ENCODE measurements at regions not wholly inside any gene's neighbourhood (a gene's known extent, or its start where the extent isn't known, plus 50 kb on each side); places are given as distances from the start of the nearest gene placed in this dataset.
"Not testable (repeated sequence)": the region's sequence is repeated elsewhere in the genome, so short reads cannot be mapped to it uniquely, and the experiment has no call there.

DNA sequence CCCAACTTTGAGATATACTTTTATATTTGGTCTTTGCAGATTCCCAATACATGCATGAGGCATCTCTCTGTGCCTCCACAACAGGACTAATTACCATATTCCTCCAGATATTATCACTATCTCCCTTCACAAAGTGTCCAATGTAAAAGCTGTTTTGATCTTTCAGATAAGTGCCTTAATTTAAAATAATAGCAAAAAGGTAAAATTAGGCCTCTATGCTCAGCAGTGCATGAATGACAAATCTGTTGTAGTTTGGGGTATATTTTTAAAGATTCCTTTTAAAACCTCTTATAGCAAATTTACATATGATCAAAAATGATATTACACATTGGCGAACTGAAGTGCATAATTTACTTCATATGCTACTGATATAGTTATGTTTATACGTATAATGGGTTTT, 369.2 kb upstream of the CCNH start:
- DNase-seq, result no peak

DNA sequence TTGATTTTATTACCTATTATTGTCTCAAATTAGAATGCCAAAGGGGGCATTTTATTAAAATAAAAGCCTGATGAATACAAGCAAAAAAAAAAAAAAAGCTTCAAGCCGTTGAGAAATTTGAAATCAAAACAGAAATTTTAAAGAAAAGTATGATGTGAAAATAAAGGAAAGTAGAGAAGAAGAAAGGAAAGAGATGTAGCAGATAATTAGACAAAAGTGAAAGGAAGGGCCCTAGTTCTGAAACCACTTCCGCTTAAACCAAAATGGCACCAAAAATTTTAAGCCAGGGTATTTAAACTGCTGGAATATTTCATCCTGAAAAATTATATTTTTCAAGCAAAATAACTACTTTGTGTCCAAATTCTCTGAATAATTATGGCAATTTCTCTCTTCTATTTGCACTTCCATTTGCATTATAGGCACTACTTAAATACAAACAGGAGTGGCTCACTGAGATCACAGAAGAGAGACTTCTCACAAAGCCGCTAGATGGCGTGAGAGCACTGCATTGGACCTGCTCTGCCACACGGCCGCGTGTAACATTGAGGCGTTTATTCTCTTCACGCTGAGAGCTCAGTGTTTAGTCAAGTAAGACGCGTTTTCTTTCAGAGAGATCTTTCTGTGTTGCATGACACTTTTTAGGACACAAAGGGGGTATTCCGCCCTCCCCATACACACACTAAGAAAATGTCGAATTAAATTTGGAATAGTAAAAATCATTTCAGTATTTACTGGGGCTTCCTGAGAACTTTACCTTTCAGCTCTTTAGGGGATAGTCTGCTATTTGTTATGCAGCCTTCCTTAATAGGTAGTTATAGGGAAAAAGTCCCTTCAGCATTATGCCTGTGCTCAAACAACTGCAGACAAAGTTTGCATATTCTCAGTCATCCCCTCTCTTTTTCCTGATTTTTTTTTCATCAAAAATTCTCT, 368.4 kb upstream of the CCNH start:
- DNase-seq, result peak; percentile 54

DNA sequence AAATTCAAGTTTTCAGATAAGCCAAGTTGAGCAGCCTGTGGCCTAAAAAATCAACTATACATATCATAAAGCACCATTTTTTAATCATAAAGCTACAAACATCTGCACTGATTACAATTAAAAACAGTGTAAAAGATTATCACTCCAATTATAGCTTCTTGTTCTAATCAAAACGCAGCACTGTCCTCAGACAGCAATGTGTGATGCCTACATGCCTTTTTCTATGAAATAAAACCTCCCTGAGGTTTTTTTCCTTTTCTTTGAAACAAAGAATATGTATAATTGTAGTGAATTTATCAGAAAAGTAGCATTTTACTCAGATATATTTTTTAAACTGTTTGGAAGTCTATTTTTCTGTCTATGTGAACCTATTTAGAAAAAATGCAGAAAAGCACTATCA, 366.1 kb upstream of the CCNH start:
- no peak for DNase-seq

DNA sequence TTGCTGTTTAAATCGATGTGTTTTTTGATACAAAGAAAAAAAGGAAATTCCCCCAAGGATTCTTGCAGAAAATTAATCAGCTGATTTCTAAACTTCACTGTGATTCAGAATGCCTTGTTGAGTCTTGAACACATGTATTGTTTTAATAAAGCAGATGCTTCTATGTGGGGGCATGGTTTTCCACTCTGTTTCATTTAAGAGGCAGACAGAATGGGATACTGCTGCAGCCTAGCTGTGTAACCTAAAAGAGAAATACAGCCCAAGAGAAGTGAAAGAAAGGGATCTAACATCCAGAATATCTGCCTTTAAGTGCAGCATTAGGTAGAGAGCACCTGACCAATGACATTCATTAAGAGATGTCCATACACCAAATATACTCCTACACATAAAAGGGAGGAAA, 365.1 kb upstream of the CCNH start:
- DNase-seq, result no peak

DNA sequence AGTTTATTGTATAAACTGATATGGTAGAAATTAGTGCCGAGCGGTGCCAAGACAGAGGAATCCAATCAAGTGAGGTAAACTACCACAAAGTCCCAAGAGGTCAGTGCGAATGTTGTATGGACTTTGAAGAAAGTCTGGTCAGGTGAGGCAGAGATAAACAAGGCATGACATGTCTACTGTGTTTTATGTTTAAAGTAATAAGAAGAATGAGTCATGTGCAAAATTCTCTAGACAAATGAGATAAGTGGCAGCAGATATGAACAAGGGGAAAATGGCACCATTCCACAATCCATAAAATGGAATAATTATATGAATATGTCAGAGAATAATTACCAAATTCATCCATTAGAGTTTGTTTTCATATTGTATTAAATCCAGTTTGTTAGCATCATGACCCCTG, 364.1 kb upstream of the CCNH start:
- no peak for DNase-seq

DNA sequence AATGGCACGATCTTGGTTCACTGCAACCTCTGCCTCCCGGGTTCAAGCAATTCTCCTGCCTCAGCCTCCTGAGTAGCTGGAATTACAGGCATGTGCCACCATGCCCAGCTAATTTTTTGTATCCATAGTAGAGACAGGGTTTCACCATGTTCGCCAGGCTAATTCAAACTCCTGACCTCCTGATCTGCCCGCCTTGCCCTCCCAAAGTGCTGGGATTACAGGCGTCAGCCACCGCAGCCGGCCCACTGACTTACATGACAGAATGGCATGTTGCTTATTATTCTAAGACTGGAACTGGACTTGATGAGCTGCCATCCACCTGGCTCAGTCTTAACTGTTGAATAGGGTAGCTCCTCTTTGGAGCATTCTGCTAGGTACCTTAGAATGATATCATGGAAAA, 363.6 kb upstream of the CCNH start:
- DNase-seq, result not testable (repeated sequence)

DNA sequence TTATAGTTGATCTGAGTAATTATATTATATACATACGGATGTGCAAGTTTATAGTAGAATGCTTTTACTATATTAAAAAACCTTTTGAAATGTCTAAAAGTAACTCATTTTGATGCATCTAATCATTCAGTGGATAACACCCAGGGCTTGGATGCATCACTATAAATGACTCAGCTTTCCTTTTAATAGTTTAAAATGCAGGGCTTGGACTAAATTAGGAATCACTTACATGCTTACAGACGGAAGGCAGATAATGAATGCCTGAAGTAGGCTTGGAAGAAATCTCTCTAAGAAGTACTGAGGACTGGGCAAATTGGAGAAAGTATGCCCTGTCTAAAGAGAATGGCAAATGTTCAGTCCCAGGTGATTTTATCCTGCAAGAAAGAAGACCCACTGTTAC, 362.5 kb upstream of the CCNH start:
- DNase-seq, result no peak

DNA sequence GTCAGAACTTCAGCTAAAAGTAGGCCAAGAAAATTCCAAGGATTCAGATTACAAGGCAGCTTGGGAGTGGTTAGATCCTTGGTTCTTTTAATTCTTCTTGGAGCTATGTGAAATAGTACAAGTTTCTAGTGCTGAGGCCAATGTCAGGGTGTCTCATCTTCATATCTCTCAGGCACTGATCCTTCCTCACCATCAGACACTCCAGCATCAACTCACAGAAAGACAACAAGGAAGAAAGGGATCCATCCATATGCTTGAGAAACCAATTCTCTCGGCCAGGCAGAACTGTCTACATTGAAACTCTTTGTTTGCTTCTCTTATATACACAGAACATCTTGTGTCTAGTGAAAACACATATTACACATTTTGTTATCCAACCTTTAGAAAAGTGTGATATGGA, 362.1 kb upstream of the CCNH start:
- no peak for DNase-seq

DNA sequence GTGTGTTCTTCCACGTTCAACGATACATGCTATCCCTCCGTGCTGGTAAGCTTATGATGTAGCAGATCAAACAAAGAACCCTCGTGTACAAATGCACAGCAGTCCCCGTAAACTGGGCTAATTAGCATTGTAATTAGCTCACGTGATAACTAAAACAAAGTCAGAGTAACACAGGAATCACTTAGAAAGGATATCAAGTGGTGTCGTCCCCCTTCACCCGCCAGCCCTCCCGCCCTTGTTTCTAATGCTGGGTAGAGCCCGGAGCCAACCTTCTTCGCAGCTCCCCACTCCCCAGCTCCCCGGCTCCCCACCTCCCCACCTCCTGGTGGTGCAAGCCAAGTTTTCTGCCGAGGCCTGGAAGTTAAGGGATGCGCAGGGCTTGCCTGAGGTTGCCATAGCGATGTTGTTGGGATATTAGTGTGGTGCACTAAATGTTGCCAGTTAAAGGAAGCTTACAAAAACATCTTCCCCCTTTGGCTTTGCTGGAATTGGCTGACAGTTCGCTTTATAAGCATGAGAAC, 357.9 kb upstream of the CCNH start:
- DNase-seq, result no peak

DNA sequence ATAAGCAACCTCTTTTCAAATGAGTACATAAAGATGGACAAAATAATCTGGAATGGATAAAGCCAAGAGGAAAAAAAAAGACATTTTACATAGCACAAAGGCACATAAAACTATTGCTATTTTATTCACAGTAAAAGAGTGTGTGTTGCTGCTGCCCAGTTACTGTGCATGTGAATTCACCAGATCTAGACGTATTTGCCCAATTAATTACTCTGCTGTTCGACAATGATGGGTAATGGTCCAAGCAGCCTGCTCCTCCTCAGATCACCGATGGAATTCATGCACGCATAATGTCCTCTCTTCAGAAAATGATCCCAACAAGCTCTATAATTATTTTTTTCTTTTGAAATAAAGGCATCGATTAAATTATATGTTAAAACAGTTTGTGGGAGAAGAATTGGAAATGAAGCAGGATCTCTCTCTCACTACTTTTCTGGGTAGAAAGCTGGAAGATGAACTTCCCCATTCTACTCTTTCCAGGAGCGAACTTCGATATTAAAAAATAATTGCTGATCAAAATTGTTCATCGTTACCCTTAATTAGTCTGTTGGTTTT, 357.4 kb upstream of the CCNH start:
- DNase-seq, result no peak

DNA sequence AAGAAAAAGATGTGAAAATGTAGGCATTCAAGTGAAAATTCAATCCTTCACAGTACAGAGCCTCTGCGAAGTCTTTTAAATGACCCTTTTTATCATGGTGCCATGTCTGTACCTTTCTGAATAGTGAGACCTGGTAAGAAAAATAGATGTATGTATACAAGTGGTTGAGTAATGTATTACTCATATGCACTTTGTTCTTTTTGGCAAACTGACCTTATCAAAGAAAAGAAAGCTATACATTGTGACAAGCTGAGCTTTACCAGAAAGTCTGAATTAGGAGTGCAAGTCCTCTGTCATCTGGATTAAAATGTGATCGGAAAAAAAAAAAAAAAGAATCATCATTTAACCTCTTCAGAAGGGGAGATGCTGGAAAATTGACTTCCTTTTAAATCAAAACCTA, 356.4 kb upstream of the CCNH start:
- no peak for DNase-seq

DNA sequence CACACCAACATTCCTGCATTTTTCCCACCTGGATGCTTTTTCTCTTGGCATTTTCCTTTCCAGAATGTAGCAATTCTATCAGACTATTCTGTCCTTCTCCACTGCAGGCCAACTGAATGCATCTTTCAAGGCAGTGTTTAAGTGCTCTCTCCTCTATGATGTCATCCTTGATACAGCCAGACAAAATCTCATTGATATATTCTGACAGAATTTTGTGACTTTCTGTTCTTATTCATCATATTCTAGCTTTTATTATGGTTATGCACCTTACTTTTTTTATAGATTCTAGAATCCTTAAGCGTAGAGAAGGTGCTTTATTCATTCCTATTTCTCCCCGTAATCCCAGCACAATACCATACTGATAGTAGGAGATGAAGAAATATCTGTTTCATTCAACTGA, 355.5 kb upstream of the CCNH start:
- DNase-seq, result no peak

DNA sequence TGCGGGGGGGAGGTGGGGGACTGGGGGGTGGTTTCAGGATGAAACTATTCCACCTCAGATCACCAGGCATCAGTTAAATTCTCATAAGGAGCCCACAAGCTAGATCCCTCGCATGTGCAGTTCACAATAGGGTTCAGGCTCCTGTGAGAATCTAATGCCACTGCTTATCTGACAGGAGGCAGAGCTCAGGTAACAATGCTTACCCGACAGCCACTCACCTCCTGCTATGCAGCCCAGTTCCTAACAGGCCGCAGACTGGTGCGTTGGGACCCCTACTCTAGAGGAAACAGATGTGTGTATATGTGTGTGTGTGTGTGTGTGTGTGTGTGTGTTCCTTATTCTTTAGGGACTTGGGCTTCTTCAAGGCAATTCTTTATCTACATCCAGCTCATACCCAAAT, 352.3 kb upstream of the CCNH start:
- no peak for DNase-seq

DNA sequence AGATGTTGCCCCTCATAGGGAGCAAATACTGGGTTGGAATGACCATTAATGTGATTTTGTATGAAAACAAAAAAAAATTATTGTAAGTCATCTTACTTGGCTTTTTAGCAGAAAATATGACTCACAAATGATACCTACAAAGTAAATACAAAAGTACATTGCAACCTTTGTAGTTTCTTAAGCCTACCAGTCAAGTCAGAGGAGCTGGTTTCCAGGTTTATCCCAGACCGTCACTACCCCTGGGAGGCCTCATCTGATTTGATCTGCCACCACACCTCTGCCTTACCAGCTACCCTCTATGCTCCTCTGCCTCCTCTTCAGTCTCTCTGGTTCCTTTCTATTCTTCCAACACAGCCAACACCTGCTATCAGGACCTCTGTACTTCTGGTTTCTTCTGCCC, 349.9 kb upstream of the CCNH start:
- no peak for DNase-seq

DNA sequence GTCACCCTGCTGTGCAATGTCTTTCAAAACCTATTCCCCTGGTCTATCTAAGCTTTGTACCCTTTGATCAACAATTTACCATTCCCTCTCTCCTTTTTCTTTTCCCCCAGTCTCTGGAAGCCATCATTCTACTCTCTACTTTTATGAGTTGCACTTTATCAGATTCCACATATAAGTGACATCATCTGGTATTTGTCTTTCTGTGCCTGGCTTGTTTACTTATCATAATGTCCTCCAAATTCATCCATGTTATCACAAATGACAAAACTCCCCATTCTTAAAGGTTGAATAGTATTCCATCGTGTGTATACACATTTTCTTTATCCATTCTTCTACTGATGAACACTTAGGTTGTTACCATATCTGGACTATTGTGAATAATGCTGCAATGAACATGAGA, 344.2 kb upstream of the CCNH start:
- DNase-seq, result no peak

DNA sequence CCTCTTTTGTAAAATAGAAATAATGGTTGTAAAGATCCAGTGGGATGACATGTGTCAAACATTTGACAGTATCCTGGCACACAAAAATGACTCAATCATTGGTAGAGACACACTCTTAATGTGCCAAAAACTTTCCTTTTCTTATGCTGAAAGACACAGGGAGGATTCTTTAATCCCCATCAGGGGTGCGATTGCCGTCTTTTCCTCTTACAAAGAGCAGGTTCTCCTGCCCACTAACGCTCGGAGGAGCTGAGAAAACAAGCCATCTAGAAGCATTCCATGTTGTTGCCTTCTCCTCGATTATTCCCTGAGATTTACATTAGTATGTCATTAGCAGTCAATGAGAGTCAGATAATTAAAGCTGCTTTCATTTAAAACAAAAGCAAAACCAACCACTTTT, 342.6 kb upstream of the CCNH start:
- DNase-seq, result no peak

DNA sequence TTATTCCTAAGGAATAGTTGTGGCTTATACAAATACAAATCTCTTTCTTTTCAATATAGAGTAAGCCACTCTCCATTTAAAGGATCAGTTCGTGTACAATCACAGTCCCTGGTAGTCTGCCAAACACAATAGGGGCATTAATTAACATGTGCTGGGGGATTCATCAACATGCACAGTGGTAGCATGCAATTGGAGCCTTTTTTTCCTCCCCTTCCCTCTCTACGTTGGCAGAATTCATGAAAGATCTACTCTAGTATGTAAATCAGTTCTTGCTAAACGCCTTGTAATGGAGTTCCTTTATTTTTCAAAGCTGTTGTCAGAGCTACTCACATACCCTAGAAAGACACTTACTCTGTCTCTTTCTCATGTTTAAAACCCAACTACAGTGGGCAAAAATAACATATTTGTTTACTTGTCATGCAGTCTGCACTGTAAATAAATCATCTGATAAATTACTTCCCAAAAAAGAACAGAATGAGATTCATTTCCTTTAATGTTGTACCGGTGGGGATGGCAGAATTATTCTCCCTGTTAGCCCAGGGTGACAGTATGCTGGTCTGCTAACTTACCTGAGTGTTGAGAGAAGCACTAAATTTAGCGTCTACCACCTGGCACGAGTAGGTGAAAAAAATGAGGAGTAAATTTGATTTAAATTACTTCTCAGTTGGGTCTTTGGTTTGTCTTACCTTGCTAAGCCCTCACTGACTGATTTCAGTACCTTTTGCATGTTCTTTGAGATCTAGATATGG, 341.5 kb upstream of the CCNH start:
- no peak for DNase-seq

DNA sequence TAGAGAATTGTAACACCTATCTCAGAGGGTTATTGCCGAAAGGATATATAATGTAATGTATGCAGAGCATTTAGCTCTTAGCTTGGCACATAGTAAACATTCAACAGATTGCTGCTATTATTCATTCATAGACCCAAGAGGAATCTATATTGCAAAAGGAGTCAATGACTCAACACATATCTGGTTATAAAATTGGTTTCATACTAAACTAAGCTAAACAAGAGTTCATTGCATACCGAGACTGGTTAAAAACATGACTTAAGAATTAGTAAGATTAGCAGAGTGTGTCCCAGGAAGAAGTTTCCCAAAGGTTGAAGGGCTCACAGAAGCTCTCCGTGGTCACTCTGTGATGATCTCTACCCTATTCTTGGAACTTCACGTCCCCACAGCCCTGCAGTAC, 339.6 kb upstream of the CCNH start:
- no peak for DNase-seq

DNA sequence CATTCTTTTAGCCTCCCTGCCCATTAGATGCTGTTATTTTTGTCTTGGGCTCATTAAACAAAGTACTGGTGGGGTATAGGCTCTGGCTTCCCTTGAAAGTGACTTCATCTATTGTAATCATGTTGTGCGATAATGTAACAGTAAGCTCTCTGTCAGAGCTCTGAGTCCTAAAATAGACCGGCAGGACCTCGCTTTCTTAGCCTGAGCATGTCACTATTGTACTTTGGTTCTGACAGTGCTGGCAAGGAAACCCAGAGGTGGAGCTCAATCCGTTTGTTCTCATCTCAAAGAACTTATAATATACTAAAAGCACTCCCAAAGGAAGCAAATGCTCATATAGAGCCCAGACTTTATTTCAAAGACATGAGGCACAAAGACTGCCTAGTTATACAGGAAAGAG, 339.1 kb upstream of the CCNH start:
- DNase-seq, result no peak

DNA sequence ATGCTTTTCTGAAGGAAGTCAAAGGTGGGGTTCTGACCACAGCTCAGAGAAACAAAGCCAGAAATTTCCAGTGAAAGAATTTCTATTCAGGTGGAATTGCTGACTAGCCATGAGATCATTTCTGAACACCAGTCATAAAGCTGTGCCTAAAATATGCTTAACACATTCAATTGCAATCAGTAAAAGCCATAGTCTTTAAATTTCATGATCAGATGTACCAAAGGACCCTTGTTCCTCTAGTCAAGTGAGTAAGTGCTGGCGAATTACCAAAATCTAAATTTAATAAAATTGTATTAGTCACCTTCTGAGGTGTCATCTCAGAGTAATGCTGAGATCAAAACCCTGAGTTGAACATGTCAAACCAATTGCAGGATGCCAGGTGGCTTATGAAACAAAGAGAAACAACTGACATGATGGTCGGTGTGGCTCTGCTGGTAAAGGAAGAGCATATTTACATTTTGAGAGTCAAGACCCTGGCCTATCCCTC, 334.2 kb upstream of the CCNH start:
- no peak for DNase-seq

DNA sequence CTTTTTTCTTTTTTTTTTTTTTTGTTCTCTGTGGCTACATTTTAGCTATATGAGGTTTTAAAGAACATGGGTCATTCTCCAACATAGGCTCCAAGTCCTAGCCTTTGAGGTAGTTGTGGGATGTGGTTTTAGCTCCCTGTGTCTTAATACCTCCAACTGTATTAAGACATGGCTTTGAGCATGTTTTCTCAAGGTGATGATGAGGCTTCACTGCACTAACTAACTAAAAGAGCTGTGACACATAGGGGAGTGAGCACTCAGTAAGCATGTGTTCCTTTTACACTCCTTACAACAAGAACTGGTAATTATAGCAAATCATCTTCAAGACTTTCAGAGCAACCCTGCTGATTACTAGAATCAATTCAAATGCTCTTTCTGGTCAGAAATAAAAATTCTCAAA, 333.6 kb upstream of the CCNH start:
- no peak for DNase-seq

DNA sequence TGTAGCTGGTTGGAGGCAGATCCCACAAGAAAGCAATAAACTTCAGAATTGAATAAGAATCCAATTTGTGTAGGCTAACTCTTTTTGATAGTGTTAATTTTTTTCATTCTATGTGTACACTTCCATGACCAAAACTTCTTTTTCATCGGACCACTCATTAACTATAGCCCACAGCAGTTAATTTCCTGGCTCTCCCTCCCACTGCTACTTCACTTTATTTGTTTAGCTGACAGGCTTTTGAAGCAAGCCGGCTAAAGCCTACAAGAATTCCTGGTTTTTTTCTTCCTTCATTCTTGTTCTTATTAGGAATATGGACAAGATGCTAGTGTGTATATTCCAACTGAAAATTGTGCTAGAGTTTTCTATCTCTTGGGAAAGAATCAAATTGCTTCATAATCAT, 329.2 kb upstream of the CCNH start:
- DNase-seq, result no peak

DNA sequence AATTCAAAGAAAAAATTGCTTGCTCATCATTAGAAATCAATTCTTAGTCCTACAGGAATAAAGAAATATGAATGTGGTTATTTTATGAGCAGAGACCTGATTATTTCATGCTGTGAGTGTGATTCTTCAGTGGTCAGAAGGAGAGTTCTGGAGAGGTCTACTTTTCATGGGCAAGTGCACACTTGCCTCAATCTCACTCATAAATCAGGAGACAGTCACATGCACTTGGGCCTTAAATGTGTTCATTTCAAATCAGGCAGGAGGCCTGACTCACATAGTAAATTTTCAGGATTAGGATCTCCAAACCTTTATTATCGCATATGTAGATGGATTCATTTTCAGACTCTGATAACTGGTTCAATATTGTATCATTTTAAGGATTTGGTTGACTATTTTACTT, 323.2 kb upstream of the CCNH start:
- no peak for DNase-seq

DNA sequence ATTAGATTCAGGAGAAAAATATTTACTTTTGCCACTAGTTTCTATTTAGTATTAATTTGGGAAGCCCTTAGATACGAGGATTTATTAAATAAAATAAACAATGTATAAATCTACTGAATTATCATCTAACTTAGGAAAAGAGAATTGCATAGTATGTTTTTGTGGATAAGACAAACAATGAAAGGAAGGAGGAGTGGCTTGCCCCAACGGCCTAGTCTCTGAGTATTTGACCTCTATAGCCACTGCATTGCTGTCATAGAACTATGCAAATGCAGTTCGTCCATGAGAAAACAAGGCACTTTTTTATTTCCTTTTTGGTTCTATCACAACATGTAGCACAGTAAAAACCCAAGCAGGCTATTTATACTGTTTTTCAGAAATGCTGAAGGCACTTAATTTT, 321.2 kb upstream of the CCNH start:
- no peak for DNase-seq

All from NCI-H1048 (cell line).